ENCODE measurements at regions not wholly inside any gene's neighbourhood (a gene's known extent, or its start where the extent isn't known, plus 50 kb on each side); places are given as distances from the start of the nearest gene placed in this dataset.
A peak's percentile ranks its signal among the peaks of the same experiment; 100 is the strongest.

DNA sequence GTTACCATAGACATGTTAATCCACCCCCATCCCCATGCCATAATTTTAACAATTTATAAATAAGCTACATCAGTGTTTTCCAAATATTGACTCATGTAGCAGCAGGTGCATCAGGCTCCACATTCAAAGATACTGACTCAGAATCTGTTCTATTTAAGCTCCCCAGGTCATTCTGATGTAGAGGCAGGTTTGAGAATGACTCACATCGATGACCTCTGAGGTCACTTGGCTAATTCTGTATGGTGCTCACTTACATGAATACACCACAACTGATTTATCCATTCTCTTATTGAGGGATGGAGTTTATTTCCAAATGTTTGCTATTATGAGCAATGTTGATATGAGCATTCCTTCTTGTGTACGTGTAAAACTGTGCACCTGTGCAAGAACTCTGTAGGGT lies 1159.0 kb downstream of the TYW1 start:
- Histone ChIP-seq H3K36me3 (ENCODE audit: control insufficient read depth in 4 of 4, insufficient read depth in 4 of 4, low read length in 3 of 4) (no peaks in the 10 kb centered on the region), H3K4me1 (ENCODE audit: control extremely low read depth in 1 of 4, control insufficient read depth in 4 of 4, insufficient read depth in 4 of 4, low read length in 3 of 4) (no peaks in the 10 kb centered on the region), H3K27ac (ENCODE audit: insufficient read depth in 1 of 2, low read depth in 1 of 2, low read length in 2 of 2, poor library complexity in 1 of 2, severe bottlenecking in 2 of 2) (no peak overlapping the region), H3K9me3 (ENCODE audit: control extremely low read depth in 1 of 5, control insufficient read depth in 4 of 5, insufficient read depth in 2 of 5, low read depth in 1 of 5, low read length in 4 of 5) (peaks cover 0 to 7% (median 0%) of the 10 kb centered on the region in 5 experiments), H3K27me3 (replicated peaks in 2 of 5; ENCODE audit: control insufficient read depth in 4 of 5, insufficient read depth in 5 of 5, low read length in 4 of 5) (no peaks in the 10 kb centered on the region), H3K4me3 (ENCODE audit: control insufficient read depth in 1 of 7, extremely low read depth in 1 of 7, insufficient read depth in 4 of 7, low read depth in 2 of 7, low read length in 6 of 7) (no peak overlapping the region)
- DNase-seq: no peak
- no CpG with 5 or more reads among the region's 2 CpGs for WGBS (ENCODE audit: insufficient coverage)
- CTCF ChIA-PET: no interaction called here
- POLR2A ChIA-PET: no interaction called here

DNA sequence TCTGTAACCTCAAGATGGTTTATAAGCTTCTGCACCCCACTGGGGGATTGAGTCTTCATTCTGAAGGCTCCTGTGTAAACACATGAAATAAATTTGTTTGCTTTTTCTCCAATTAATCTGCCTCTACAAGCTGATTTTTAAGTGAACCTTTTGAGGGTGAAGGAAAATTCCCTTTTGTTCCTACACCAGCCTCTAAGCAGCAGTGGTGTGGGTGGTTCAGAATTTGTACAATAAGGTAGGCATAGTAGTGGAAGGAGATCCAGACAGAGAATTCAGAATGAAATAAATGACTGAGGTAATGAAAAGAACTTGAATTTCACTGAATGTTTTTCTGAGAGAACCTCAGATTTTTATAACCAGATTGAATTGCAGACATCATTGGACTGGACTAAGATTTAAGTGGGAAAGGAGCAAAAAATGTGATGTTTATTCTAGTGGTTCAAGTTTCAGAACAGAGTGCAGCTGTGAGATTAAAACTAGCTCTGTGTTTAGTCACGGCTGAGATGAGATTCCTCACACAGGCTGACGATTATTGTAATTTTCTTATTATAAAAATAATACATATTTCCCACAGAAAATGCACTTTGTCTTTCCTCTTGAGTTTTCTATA lies 1162.2 kb downstream of the TYW1 start:
- POLR2A ChIA-PET: no interaction called here
- WGBS (ENCODE audit: insufficient coverage): no CpG with 5 or more reads among the region's 2 CpGs
- peaks cover 0 to 7% (median 0%) of the 10 kb centered on the region in 5 experiments for H3K9me3 ChIP-seq (ENCODE audit: control extremely low read depth in 1 of 5, control insufficient read depth in 4 of 5, insufficient read depth in 2 of 5, low read depth in 1 of 5, low read length in 4 of 5)
- no peaks in the 10 kb centered on the region for H3K4me1 ChIP-seq (ENCODE audit: control extremely low read depth in 1 of 4, control insufficient read depth in 4 of 4, insufficient read depth in 4 of 4, low read length in 3 of 4)
- DNase-seq: no peak
- H3K27me3 ChIP-seq (replicated peaks in 2 of 5; ENCODE audit: control insufficient read depth in 4 of 5, insufficient read depth in 5 of 5, low read length in 4 of 5): no peaks in the 10 kb centered on the region
- H3K36me3 ChIP-seq (ENCODE audit: control insufficient read depth in 4 of 4, insufficient read depth in 4 of 4, low read length in 3 of 4): no peaks in the 10 kb centered on the region
- H3K4me3 ChIP-seq (ENCODE audit: control insufficient read depth in 1 of 7, extremely low read depth in 1 of 7, insufficient read depth in 4 of 7, low read depth in 2 of 7, low read length in 6 of 7): no peak overlapping the region
- no peak overlapping the region for H3K27ac ChIP-seq (ENCODE audit: insufficient read depth in 1 of 2, low read depth in 1 of 2, low read length in 2 of 2, poor library complexity in 1 of 2, severe bottlenecking in 2 of 2)
- CTCF ChIA-PET: no interaction called here

DNA sequence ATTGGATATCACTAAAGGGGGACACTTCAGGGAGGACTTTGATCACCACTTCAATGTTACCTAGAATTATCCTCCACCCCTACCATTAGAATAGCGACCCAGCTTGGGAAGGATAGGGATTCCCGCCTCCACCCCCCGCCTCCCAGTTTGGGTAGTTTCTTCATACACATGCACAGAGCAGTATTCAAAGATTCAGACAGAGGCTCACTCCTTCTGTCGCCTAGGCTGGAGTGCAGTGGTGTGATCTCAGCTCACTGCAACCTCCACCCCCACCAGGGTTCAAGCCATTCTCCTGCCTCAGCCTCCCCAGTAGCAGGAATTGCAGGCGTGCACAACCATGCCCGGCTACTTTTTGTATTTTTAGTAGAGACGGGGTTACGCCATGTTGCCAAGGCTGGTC lies 1166.1 kb downstream of the TYW1 start:
- 83% methylated on average over 7 of the region's 8 CpGs for WGBS (ENCODE audit: insufficient coverage)
- ChIA-PET POLR2A (no interaction called here), CTCF (no interaction called here)
- H3K36me3 ChIP-seq (ENCODE audit: control insufficient read depth in 4 of 4, insufficient read depth in 4 of 4, low read length in 3 of 4): no peaks in the 10 kb centered on the region
- H3K27ac ChIP-seq (ENCODE audit: insufficient read depth in 1 of 2, low read depth in 1 of 2, low read length in 2 of 2, poor library complexity in 1 of 2, severe bottlenecking in 2 of 2): no peak overlapping the region
- H3K4me3 ChIP-seq (ENCODE audit: control insufficient read depth in 1 of 7, extremely low read depth in 1 of 7, insufficient read depth in 4 of 7, low read depth in 2 of 7, low read length in 6 of 7): no peak overlapping the region
- no peak for DNase-seq
- H3K4me1 ChIP-seq (ENCODE audit: control extremely low read depth in 1 of 4, control insufficient read depth in 4 of 4, insufficient read depth in 4 of 4, low read length in 3 of 4): no peaks in the 10 kb centered on the region
- H3K9me3 ChIP-seq (ENCODE audit: control extremely low read depth in 1 of 5, control insufficient read depth in 4 of 5, insufficient read depth in 2 of 5, low read depth in 1 of 5, low read length in 4 of 5): no peaks in the 10 kb centered on the region
- no peaks in the 10 kb centered on the region for H3K27me3 ChIP-seq (replicated peaks in 2 of 5; ENCODE audit: control insufficient read depth in 4 of 5, insufficient read depth in 5 of 5, low read length in 4 of 5)

DNA sequence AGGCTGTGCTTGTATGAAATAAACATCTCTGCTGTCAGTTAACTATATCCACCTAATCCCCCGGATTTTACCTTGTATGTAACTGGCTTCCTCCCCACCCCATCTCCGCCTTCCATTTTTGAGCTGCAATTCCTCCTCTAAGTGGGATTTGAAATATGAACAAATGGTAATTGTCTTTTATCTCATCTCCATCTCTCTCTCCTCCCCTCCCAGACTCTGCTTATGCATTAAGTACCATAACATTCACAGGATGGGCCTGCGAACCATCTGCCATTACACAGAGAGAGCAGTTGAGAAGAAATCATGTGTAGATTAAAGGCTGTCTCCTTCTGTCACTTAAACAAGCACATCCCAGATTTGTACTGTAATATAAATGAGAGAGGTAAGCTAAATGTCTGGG lies 1169.9 kb downstream of the TYW1 start:
- DNase-seq: no peak
- H3K36me3 ChIP-seq (ENCODE audit: control insufficient read depth in 4 of 4, insufficient read depth in 4 of 4, low read length in 3 of 4): no peaks in the 10 kb centered on the region

DNA sequence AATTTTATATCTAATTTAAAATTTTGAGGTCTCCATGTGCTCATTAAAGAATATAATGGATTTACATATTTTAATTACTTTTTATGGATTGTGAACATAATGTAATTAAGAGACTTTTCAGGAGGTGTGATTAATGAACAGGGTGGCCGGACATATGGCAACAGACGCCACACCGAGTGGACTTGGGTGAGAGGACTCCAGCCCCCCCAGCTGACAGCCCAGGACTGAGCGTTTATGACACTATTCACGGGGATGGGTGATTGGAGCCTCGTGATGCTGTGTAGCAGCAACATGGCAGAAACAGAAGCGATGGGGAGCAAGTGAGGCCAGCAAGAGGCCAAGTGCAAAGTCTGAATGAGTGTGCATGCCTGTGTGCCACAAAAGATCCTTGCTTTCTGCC lies 1176.9 kb downstream of the TYW1 start:
- H3K9me3 ChIP-seq (ENCODE audit: control extremely low read depth in 1 of 5, control insufficient read depth in 4 of 5, insufficient read depth in 2 of 5, low read depth in 1 of 5, low read length in 4 of 5): no peaks in the 10 kb centered on the region
- H3K36me3 ChIP-seq (ENCODE audit: control insufficient read depth in 4 of 4, insufficient read depth in 4 of 4, low read length in 3 of 4): no peaks in the 10 kb centered on the region
- 79% methylated on average over 5 of the region's 7 CpGs for WGBS (ENCODE audit: insufficient coverage)
- CTCF ChIA-PET: no interaction called here
- DNase-seq: no peak
- H3K4me3 ChIP-seq (ENCODE audit: control insufficient read depth in 1 of 7, extremely low read depth in 1 of 7, insufficient read depth in 4 of 7, low read depth in 2 of 7, low read length in 6 of 7): no peak overlapping the region
- H3K27me3 ChIP-seq (replicated peaks in 2 of 5; ENCODE audit: control insufficient read depth in 4 of 5, insufficient read depth in 5 of 5, low read length in 4 of 5): no peaks in the 10 kb centered on the region
- H3K4me1 ChIP-seq (ENCODE audit: control extremely low read depth in 1 of 4, control insufficient read depth in 4 of 4, insufficient read depth in 4 of 4, low read length in 3 of 4): no peaks in the 10 kb centered on the region
- POLR2A ChIA-PET: no interaction called here
- no peak overlapping the region for H3K27ac ChIP-seq (ENCODE audit: insufficient read depth in 1 of 2, low read depth in 1 of 2, low read length in 2 of 2, poor library complexity in 1 of 2, severe bottlenecking in 2 of 2)

More for the DNA sequence above, 1169.9 kb downstream of the TYW1 start:
- Histone ChIP-seq H3K9me3 (ENCODE audit: control extremely low read depth in 1 of 5, control insufficient read depth in 4 of 5, insufficient read depth in 2 of 5, low read depth in 1 of 5, low read length in 4 of 5) (no peaks in the 10 kb centered on the region), H3K27me3 (replicated peaks in 2 of 5; ENCODE audit: control insufficient read depth in 4 of 5, insufficient read depth in 5 of 5, low read length in 4 of 5) (no peaks in the 10 kb centered on the region), H3K4me1 (ENCODE audit: control extremely low read depth in 1 of 4, control insufficient read depth in 4 of 4, insufficient read depth in 4 of 4, low read length in 3 of 4) (no peaks in the 10 kb centered on the region), H3K4me3 (ENCODE audit: control insufficient read depth in 1 of 7, extremely low read depth in 1 of 7, insufficient read depth in 4 of 7, low read depth in 2 of 7, low read length in 6 of 7) (no peak overlapping the region), H3K27ac (ENCODE audit: insufficient read depth in 1 of 2, low read depth in 1 of 2, low read length in 2 of 2, poor library complexity in 1 of 2, severe bottlenecking in 2 of 2) (no peak overlapping the region)
- ChIA-PET CTCF (no interaction called here), POLR2A (no interaction called here)
- WGBS (ENCODE audit: insufficient coverage): 38% methylated on average over 3 of the region's 3 CpGs

DNA sequence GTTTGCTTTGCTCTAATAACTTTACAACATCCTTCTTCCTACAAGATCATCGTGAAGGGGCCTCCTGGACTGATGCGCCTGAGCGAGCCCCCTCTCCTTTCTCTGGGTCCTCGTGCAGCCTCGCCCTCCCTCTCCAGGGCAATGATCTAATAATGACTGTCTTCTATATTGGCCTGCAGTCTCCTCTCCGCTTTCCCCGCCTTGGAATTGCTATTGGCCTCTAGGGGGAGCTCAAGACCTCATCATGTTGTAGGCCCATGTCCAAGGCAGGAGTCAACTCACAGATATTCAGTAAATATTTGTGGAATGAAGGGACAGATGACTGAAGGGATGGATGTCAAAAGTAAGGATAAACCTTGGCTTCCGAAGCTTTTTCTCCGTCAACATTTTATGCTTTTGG lies 1180.3 kb downstream of the TYW1 start:
- WGBS (ENCODE audit: insufficient coverage): 48% methylated on average over 7 of the region's 9 CpGs
- no peak overlapping the region for H3K27ac ChIP-seq (ENCODE audit: insufficient read depth in 1 of 2, low read depth in 1 of 2, low read length in 2 of 2, poor library complexity in 1 of 2, severe bottlenecking in 2 of 2)
- H3K36me3 ChIP-seq (ENCODE audit: control insufficient read depth in 4 of 4, insufficient read depth in 4 of 4, low read length in 3 of 4): no peaks in the 10 kb centered on the region
- DNase-seq: peak; percentile 33 to 60 (median 46)
- ChIA-PET POLR2A (no interaction called here), CTCF (interaction anchor here (1.0 to 1.5 kb wide), 2 partner anchors 16 to 1802 kb away, joined by 3 read pairs; no protein-coding TSS in a partner anchor)
- H3K4me3 ChIP-seq (ENCODE audit: control insufficient read depth in 1 of 7, extremely low read depth in 1 of 7, insufficient read depth in 4 of 7, low read depth in 2 of 7, low read length in 6 of 7): no peak overlapping the region
- no peaks in the 10 kb centered on the region for H3K4me1 ChIP-seq (ENCODE audit: control extremely low read depth in 1 of 4, control insufficient read depth in 4 of 4, insufficient read depth in 4 of 4, low read length in 3 of 4)
- no peaks in the 10 kb centered on the region for H3K9me3 ChIP-seq (ENCODE audit: control extremely low read depth in 1 of 5, control insufficient read depth in 4 of 5, insufficient read depth in 2 of 5, low read depth in 1 of 5, low read length in 4 of 5)
- no peaks in the 10 kb centered on the region for H3K27me3 ChIP-seq (replicated peaks in 2 of 5; ENCODE audit: control insufficient read depth in 4 of 5, insufficient read depth in 5 of 5, low read length in 4 of 5)

DNA sequence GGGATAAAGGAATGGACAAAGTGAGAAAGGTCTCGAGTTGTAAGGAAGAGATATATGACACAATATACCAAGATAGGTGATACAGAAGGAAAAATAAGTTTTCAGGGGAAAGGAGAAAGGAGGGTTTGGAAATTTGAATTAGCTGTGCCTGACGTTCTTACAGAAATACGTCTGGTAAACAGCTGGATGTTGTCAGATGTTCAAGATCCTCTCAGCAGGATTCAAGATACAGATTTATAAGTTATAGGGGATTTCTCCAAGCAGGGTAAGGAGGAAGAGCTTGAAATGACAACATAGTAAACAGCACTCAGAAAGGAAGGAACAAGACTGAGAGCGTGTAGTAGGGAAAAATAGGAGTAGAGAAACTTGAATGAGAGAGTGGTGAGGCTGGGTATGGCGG lies 1184.1 kb downstream of the TYW1 start:
- H3K36me3 ChIP-seq (ENCODE audit: control insufficient read depth in 4 of 4, insufficient read depth in 4 of 4, low read length in 3 of 4): no peaks in the 10 kb centered on the region
- CTCF ChIA-PET: interaction anchor here (0.7 kb wide), 1 partner anchor 536 kb away, joined by 3 read pairs; no protein-coding TSS in a partner anchor
- whole genome bisulfite sequencing (ENCODE audit: insufficient coverage): 89% methylated on average over 3 of the region's 5 CpGs
- no peaks in the 10 kb centered on the region for H3K9me3 ChIP-seq (ENCODE audit: control extremely low read depth in 1 of 5, control insufficient read depth in 4 of 5, insufficient read depth in 2 of 5, low read depth in 1 of 5, low read length in 4 of 5)
- H3K27me3 ChIP-seq (replicated peaks in 2 of 5; ENCODE audit: control insufficient read depth in 4 of 5, insufficient read depth in 5 of 5, low read length in 4 of 5): no peaks in the 10 kb centered on the region
- no peaks in the 10 kb centered on the region for H3K4me1 ChIP-seq (ENCODE audit: control extremely low read depth in 1 of 4, control insufficient read depth in 4 of 4, insufficient read depth in 4 of 4, low read length in 3 of 4)
- DNase-seq: no peak
- POLR2A ChIA-PET: no interaction called here
- no peak overlapping the region for H3K4me3 ChIP-seq (ENCODE audit: control insufficient read depth in 1 of 7, extremely low read depth in 1 of 7, insufficient read depth in 4 of 7, low read depth in 2 of 7, low read length in 6 of 7)
- H3K27ac ChIP-seq (ENCODE audit: insufficient read depth in 1 of 2, low read depth in 1 of 2, low read length in 2 of 2, poor library complexity in 1 of 2, severe bottlenecking in 2 of 2): no peak overlapping the region
